ENCODE measurements at regions not wholly inside any gene's neighbourhood (a gene's known extent, or its start where the extent isn't known, plus 50 kb on each side); places are given as distances from the start of the nearest gene placed in this dataset.

GRCh38 chr2:128436479-128437203 lies 118.0 kb upstream of the HS6ST1 start:
- no peak for TF ChIP-seq CTCF (conservative IDR thresholded peaks at IDR 0.05)
- no peak for TF ChIP-seq EZH2 (IDR thresholded peaks at IDR 0.05; ENCODE audit: low read depth)
